Left renal pelvis (tissue), 4 donors: ENCODE measurements at regions not wholly inside any gene's neighbourhood (a gene's known extent, or its start where the extent isn't known, plus 50 kb on each side); places are given as distances from the start of the nearest gene placed in this dataset.

Experiments
- DNase-seq, 4 donors: peaks; one replicate each; pipeline ENCODE4 v3.0.0-alpha.2; 2013; ENCODE audit warnings: low read depth in 4 of 4, low spot score in 3 of 4

DNA sequence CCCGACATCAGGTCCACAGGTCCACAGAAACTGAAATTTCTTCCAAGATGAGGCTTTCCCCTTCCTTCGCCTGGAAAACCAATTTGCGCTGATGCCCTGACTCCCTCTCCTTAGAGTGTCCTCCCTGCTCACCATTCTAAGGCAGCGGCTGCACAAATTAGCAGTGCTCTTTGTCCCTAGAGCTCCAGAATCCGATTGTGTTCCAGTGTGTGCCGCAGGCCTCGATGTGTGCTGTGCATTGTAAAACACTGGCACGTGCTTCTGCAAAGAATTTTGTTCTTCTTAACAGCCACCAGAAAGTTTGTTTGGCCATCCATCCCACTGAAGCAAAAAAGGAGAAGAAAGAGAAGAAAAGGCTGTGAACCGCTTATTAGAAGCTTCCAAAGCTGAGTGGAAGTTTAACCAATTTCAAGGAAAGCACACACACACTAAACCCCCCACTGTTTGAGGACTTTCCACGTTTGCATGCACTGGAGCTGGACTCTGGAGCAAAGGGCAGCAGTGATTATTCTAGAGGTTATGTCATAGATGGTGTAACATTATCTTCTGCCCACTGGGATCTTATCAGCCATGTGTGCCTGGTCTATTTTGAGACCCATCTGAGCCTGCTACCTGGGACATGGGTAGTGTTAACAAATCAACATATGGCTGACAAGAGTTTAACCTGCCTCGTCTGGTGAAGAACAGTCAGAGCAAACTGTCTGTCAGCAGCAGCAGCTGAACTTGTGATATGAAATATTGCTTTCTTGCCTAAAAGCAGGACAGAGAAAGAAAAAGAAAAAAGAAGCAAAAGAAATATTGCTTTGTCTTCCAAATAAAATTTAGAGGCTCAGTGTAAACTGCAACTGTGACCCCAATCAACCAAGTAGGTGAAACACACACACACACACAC is 64.9 kb upstream of the RREB1 start:
- DNase-seq, result no peak

- DNase-seq, result no peak
Observed at GRCh38 chr6:7045331-7045730, 62.4 kb upstream of the RREB1 start.

GRCh38 chr6:7045746-7046145 is 62.0 kb upstream of the RREB1 start:
- no peak for DNase-seq

DNA sequence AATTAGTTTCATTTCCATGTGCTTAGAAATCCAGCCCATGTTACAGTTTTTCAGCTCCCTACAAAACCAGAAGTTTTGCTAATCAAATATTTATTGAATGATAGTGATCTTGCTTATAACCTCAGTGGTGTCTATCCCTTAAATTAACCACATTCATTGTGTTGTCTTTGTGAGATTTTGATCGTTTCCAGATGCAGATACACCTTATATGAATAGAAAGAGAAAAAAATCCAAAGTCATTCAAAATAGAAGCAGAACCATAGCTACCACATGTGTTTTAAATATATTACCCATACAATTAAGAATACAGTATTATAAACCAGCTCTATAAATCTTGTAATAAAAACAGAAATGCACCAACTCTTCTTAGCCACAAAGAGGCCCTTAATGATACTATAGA is 60.6 kb upstream of the RREB1 start:
- DNase-seq, result no peak

DNA sequence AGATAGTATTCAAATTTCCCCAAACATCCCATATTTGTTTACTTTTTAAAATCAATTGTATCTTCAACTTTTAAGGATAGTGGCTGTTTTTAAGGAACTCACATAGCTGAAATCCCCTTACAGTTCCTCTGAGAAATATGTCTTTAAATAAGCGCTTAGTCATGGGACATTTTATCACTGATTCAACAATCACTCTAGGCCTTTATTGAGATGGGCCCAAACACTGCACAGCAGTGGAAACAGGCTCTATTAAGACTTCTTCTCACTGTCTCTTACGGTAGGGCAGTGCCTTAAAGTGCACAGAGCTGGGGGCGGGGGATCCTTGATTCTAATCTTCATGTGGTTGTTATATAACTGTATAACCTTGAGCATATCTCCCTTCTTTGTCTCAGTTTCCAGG is 59.8 kb upstream of the RREB1 start:
- no peak for DNase-seq

- DNase-seq, result no peak
Observed at GRCh38 chr6:7048894-7049293, 58.9 kb upstream of the RREB1 start.

DNA sequence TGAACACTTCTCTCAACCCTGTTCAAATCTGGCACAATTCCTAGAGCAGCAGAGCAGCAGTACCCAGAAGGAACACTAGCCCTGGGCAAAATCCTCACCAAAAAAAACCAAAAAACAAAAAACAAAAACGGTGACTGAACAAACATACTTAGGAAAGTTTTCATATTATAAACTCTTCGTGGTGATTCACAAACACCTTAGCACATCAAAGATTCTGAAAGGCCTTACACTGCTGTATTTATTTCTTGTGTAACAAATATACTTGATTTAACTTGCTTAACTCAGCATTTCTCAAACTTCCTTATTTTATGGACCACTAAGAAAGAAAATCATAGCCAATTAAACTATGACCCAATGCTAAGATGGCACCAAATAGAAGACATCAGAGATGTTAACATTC is 57.8 kb upstream of the RREB1 start:
- DNase-seq, result no peak

- DNase-seq, result no peak
Observed at GRCh38 chr6:7050872-7051779, 56.6 kb upstream of the RREB1 start.

- peak in 1 of 4 donors; percentile 51 for DNase-seq
Observed at GRCh38 chr6:7051780-7052442, 55.9 kb upstream of the RREB1 start.

DNA sequence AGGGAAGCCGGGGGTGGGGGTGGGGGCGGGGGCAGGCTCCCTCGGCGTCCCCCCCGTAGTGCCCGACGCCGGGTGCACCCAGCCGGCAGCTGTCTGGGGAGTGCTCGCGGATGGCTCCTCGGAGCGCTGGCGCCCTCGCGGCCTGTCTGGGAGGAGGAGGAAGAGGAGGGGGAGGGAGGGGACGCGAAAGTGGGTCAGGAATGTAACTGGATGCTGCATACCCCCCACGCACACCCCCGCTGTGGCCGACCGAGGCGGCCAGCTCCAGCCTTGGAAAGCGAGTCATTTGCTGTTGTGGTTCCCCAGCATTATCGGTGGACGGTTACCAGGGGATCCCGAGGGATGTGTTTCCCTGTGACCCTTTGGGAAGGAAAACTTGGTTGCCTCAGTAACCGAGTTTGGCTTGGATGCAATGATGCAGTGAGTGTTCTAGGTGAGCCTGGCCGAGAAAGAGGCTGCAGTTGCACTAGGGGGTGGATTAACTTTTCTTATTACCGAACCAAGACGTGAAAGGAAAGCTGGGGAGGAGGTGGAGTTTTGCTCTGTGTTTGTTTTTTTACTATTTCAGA is 55.2 kb upstream of the RREB1 start:
- DNase-seq, result peak in 1 of 4 donors; percentile 66

DNA sequence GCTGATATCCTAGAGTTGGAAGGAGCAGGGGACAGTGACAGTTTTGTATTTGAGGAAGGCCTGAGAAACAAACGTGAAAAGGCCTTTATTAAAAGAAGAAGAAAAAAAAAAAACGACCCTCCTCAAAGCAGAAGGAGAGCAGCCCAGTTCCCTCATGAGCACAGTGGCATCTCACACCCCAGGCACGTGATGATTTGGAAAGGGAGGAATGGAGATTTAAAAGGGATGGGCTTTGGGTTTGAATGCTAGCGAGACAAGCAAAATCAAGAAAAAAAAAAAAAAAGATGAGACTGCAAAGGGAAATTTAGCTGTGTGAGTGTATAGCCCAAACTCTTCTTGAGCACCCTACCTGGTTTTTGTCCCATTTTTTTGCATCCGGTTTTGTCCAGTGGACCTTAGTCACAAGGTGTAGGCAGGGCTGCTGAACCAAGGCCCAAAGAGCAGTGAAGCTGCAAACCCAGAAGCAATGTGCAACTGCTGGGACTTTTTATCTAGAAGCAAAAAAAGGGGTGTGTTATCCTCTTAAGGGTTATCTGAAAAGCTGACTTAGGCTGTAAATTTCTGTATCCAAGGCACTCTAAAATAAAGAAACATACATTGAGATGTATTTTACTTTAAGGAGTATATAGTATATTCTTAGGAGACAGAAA is 54.5 kb upstream of the RREB1 start:
- DNase-seq, result no peak
